GM12878 (cell line): ENCODE measurements at regions not wholly inside any gene's neighbourhood (a gene's known extent, or its start where the extent isn't known, plus 50 kb on each side); places are given as distances from the start of the nearest gene placed in this dataset.

Source experiments
- BACH1 ChIP-seq: fragments of 450-650 bp; IDR thresholded peaks from 2 replicates; pipeline ENCODE4 v1.6.1; 2017; ENCODE audit warnings: mild to moderate bottlenecking, borderline replicate concordance
- CEBPB ChIP-seq, 2 experiments: fragments of 150-350 bp in 1 of 2; IDR thresholded peaks; 2 replicates each; pipeline ENCODE4 v1.6.1; 2012 to 2014; ENCODE audit warnings: low read depth in 2 of 2, low read length in 2 of 2, borderline replicate concordance in 1 of 2, inconsistent platforms in 1 of 2
- CHD1 ChIP-seq: IDR thresholded peaks from 2 replicates; pipeline ENCODE4 v1.6.1; 2012; ENCODE audit warnings: low read depth, low read length, improper control_type of control experiment
- DPF2 ChIP-seq: fragments of 450-650 bp; IDR thresholded peaks from 2 replicates; pipeline ENCODE4 v1.6.1; 2017; ENCODE audit warnings: mild to moderate bottlenecking
- EP300 ChIP-seq, 2 experiments: fragments of 150-350 bp in 1 of 2; IDR thresholded peaks; 2 replicates each; pipeline ENCODE4 v1.6.1; 2011 to 2012; ENCODE audit warnings: low read depth in 2 of 2, low read length in 2 of 2, borderline replicate concordance in 1 of 2, improper control_type of control experiment in 1 of 2, inconsistent platforms in 1 of 2; ENCODE audit not compliant: control insufficient read depth in 1 of 2
- MEF2B ChIP-seq: fragments of 450-650 bp; IDR thresholded peaks from 2 replicates; pipeline ENCODE4 v1.6.1; 2018; ENCODE audit warnings: mild to moderate bottlenecking, moderate library complexity; ENCODE audit not compliant: partially characterized antibody, poor library complexity, severe bottlenecking
- POLR2A ChIP-seq: IDR thresholded peaks from 2 replicates; pipeline ENCODE4 v1.6.1; 2011; ENCODE audit warnings: low read depth, mild to moderate bottlenecking, low read length
- POLR2AphosphoS5 ChIP-seq: IDR thresholded peaks from 2 replicates; pipeline ENCODE4 v1.6.1; 2011; ENCODE audit warnings: mild to moderate bottlenecking, low read length, inconsistent platforms
- RBBP5 ChIP-seq: fragments of 200-600 bp; sonication (generic); conservative IDR thresholded peaks from 2 replicates; pipeline ENCODE4 v1.6.1; 2016
- YY1 ChIP-seq: IDR thresholded peaks from 2 replicates; pipeline ENCODE4 v1.6.1; 2011; ENCODE audit warnings: low read depth, mild to moderate bottlenecking, low read length
- ZNF217 ChIP-seq: fragments of 450-650 bp; IDR thresholded peaks from 2 replicates; pipeline ENCODE4 v1.6.1; 2017; ENCODE audit warnings: antibody characterized with exemption, mild to moderate bottlenecking
- TF ChIP-seq, protein P1 (sequence below): fragments of 450-650 bp; IDR thresholded peaks from 2 replicates; pipeline ENCODE4 v1.6.1; 2017; ENCODE audit warnings: mild to moderate bottlenecking, moderate library complexity

GRCh38 chr6:139547804-139548203, 173.4 kb upstream of the CITED2 start:
- TF ChIP-seq POLR2AphosphoS5 (no peak), EP300 (IDR thresholded peaks at IDR 0.05; ENCODE audit: borderline replicate concordance in 1 of 2, control insufficient read depth in 1 of 2, low read depth in 2 of 2, low read length in 2 of 2) (no peak), CHD1 (no peak), RBBP5 (no peak), DPF2 (no peak), MEF2B (no peak), YY1 (no peak), CEBPB (IDR thresholded peaks at IDR 0.05; ENCODE audit: borderline replicate concordance in 1 of 2, low read depth in 2 of 2, low read length in 2 of 2) (no peak), POLR2A (no peak), ZNF217 (no peak), BACH1 (no peak)
- TF ChIP-seq, protein P1, sequence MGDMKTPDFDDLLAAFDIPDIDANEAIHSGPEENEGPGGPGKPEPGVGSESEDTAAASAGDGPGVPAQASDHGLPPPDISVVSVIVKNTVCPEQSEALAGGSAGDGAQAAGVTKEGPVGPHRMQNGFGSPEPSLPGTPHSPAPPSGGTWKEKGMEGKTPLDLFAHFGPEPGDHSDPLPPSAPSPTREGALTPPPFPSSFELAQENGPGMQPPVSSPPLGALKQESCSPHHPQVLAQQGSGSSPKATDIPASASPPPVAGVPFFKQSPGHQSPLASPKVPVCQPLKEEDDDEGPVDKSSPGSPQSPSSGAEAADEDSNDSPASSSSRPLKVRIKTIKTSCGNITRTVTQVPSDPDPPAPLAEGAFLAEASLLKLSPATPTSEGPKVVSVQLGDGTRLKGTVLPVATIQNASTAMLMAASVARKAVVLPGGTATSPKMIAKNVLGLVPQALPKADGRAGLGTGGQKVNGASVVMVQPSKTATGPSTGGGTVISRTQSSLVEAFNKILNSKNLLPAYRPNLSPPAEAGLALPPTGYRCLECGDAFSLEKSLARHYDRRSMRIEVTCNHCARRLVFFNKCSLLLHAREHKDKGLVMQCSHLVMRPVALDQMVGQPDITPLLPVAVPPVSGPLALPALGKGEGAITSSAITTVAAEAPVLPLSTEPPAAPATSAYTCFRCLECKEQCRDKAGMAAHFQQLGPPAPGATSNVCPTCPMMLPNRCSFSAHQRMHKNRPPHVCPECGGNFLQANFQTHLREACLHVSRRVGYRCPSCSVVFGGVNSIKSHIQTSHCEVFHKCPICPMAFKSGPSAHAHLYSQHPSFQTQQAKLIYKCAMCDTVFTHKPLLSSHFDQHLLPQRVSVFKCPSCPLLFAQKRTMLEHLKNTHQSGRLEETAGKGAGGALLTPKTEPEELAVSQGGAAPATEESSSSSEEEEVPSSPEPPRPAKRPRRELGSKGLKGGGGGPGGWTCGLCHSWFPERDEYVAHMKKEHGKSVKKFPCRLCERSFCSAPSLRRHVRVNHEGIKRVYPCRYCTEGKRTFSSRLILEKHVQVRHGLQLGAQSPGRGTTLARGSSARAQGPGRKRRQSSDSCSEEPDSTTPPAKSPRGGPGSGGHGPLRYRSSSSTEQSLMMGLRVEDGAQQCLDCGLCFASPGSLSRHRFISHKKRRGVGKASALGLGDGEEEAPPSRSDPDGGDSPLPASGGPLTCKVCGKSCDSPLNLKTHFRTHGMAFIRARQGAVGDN: no peak
